ENCODE measurements at regions not wholly inside any gene's neighbourhood (a gene's known extent, or its start where the extent isn't known, plus 50 kb on each side); places are given as distances from the start of the nearest gene placed in this dataset.

DNA sequence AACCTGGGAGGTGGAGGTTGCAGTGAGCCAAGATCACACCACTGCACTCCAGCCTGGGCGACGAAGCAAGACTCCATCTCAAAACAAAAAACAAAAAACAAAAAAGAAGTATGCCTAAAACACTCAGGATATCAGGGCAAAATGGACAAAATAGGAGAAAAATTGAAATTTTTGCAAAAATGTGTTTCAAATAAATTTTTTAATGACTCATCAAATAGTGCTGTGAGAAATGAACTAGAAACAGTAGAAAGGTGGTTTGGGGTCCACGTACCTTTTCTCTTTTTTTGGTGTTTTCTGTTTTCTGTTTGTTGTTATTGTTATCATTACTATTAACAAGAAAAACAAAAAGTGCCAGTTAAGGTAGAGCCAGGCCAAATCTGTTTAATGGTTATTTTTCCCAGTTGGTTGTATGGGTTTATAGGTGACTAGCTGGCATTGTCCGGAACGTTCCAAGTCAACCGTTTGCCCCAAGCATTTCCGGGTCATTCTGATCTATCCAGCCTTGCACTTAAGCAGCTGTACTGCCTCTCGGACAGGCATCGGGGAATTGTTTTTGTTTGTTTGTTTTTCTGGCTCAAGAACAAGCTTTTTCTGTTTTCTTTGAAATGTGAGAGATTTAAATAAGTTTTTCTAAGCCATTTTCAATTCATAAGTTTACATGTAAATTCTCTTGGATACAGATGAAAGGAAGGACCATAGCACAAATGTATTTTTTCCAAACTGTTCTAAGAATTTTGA lies 157.0 kb upstream of the NEBL start:
- Histone ChIP-seq H4K5ac (ENCODE audit: insufficient read length, low read depth, low read length) (no peak overlapping the region), H3K4me2 (ENCODE audit: insufficient read depth in 1 of 2, low read depth in 2 of 2, low read length in 2 of 2) (no peak overlapping the region), H2BK5ac (ENCODE audit: low read depth, low read length) (no peak overlapping the region), H3K18ac (ENCODE audit: extremely low read depth, low read length) (no peak overlapping the region), H3K23me2 (ENCODE audit: low read depth, low read length) (no peaks in the 10 kb centered on the region), H3K4me1 (replicated peaks in 1 of 4; ENCODE audit: control insufficient read depth in 3 of 4, insufficient read depth in 4 of 4, low read length in 3 of 4) (no peaks in the 10 kb centered on the region; a peak in 1 of 7 replicates), H3K9me3 (ENCODE audit: insufficient read depth in 2 of 2, low read depth in 1 of 2, low read length in 1 of 2) (peaks cover 4 to 5% of the 10 kb centered on the region in 2 experiments; a peak in 2 of 4 replicates), H2AK5ac (ENCODE audit: low read depth, low read length) (no peak overlapping the region), H4K20me1 (replicated peaks in 1 of 2; ENCODE audit: control insufficient read depth in 1 of 2, insufficient read depth in 2 of 2, low read length in 2 of 2) (no peaks in the 10 kb centered on the region), H2BK15ac (ENCODE audit: low read length) (no peak overlapping the region), H4K91ac (replicated peaks; ENCODE audit: insufficient read length, low read length) (no peak overlapping the region), H3K23ac (ENCODE audit: insufficient read length) (no peak overlapping the region), H3K9ac (replicated peaks in 1 of 4; ENCODE audit: extremely low read depth in 1 of 4, low read depth in 3 of 4, low read length in 3 of 4) (no peak overlapping the region), H2AFZ (ENCODE audit: low read length) (no peak overlapping the region), H3K36me3 (ENCODE audit: control insufficient read depth in 2 of 4, insufficient read depth in 4 of 4, low read length in 3 of 4) (no peaks in the 10 kb centered on the region; a peak in 1 of 8 replicates), H3K79me1 (ENCODE audit: low read depth, low read length) (no peaks in the 10 kb centered on the region), H3K14ac (ENCODE audit: insufficient read length) (no peak overlapping the region), H3K79me2 (ENCODE audit: control insufficient read depth in 1 of 2, insufficient read depth in 2 of 2, low read length in 2 of 2) (no peaks in the 10 kb centered on the region), H3K56ac (replicated peaks; ENCODE audit: insufficient read length, low read depth, low read length) (no peak overlapping the region), H2BK20ac (ENCODE audit: low read length) (no peak overlapping the region), H3K4me3 (ENCODE audit: extremely low read depth in 1 of 4, insufficient read depth in 2 of 4, low read depth in 3 of 4, low read length in 4 of 4) (no peak overlapping the region), H4K8ac (ENCODE audit: extremely low read depth, insufficient read depth, low read length) (no peak overlapping the region), H2BK12ac (ENCODE audit: low read depth, low read length) (no peak overlapping the region), H3K4ac (replicated peaks; ENCODE audit: insufficient read length, low read depth, low read length) (no peak overlapping the region), H3K27ac (ENCODE audit: low read depth, low read length) (no peak overlapping the region), H3K27me3 (replicated peaks in 1 of 4; ENCODE audit: control insufficient read depth in 3 of 4, extremely low read depth in 1 of 4, insufficient read depth in 3 of 4, low read length in 3 of 4) (no peaks in the 10 kb centered on the region), H2BK120ac (replicated peaks; ENCODE audit: low read depth, low read length) (no peak overlapping the region)
- POLR2A ChIA-PET (ENCODE audit: partially characterized antibody), result no interaction called here
- DNase-seq (ENCODE audit: low read depth in 1 of 2, low spot score in 2 of 2), result no peak
- no peak for FAIRE-seq
- CTCF ChIA-PET (ENCODE audit: partially characterized antibody), result interaction anchor here (1.4 kb wide), 1 partner anchor 14 kb away, joined by 3 read pairs; no protein-coding TSS in a partner anchor
- WGBS, 2 experiments (ENCODE audit: extremely low coverage in 1 of 2, insufficient coverage in 1 of 2, insufficient read length in 1 of 2, insufficient replicate concordance in 2 of 2, low coverage in 1 of 2, low lambda C conversion rate in 2 of 2, missing lambda C conversion rate in 1 of 2), result 94% methylated on average over 9 of the region's 9 CpGs; no CpG with 5 or more reads in 1 of the 2 experiments
- TF ChIP-seq E2F6 (IDR thresholded peaks at IDR 0.05) (no peak), TBP (IDR thresholded peaks at IDR 0.05; ENCODE audit: low read depth, low read length) (no peak), SAP30 (IDR thresholded peaks at IDR 0.05; ENCODE audit: insufficient read depth, insufficient replicate concordance, low read length) (no peak), TCF12 (IDR thresholded peaks at IDR 0.05; ENCODE audit: low read depth, low read length) (no peak), POLR2A (IDR thresholded peaks at IDR 0.05; ENCODE audit: control extremely low read depth in 1 of 2, low read depth in 2 of 2, low read length in 2 of 2) (no peak), NANOG (IDR thresholded peaks at IDR 0.05; ENCODE audit: insufficient read depth, low read depth, low read length, poor library complexity, severe bottlenecking) (no peak), CHD1 (IDR thresholded peaks at IDR 0.05; ENCODE audit: low read depth, low read length) (no peak), HDAC2 (IDR thresholded peaks at IDR 0.05; ENCODE audit: borderline replicate concordance in 1 of 2, low read depth in 2 of 2, low read length in 2 of 2) (no peak), RXRA (IDR thresholded peaks at IDR 0.05; ENCODE audit: insufficient read depth, low read depth, low read length) (no peak)
